Upper lobe of right lung (tissue), 1 donor: ENCODE measurements at regions not wholly inside any gene's neighbourhood (a gene's known extent, or its start where the extent isn't known, plus 50 kb on each side); places are given as distances from the start of the nearest gene placed in this dataset.

ENCODE experiments used
- ATAC-seq: fragments of 200-7000 bp; cut with Tn5 transposase; one replicate; pipeline ENCODE4 v1.9.1; 2020; ENCODE audit warnings: mild to moderate bottlenecking, moderate library complexity
- DNase-seq: peaks from one replicate; pipeline ENCODE4 v3.0.0-alpha.2; 2020
- H3K27ac ChIP-seq: fragments of 200-600 bp; one replicate; pipeline ENCODE4 v1.8.0; 2022
- H3K27me3 ChIP-seq: fragments of 200-600 bp; one replicate; pipeline ENCODE4 v1.8.0; 2022; ENCODE audit warnings: mild to moderate bottlenecking
- H3K36me3 ChIP-seq: fragments of 200-600 bp; one replicate; pipeline ENCODE4 v1.8.0; 2022
- H3K4me1 ChIP-seq: fragments of 200-600 bp; one replicate; pipeline ENCODE4 v1.8.0; 2022
- H3K4me3 ChIP-seq: fragments of 200-600 bp; one replicate; pipeline ENCODE4 v1.8.0; 2022; ENCODE audit warnings: mild to moderate bottlenecking
- H3K9me3 ChIP-seq: fragments of 200-600 bp; one replicate; pipeline ENCODE4 v1.8.0; 2022
- intact Hi-C: fragments of 100-400 bp; cut with DNase I; formaldehyde crosslinking; loops from one replicate; pipeline ENCODE4 v1.11.0; 2022
- TF ChIP-seq, protein P1 (sequence below): fragments of 200-600 bp; IDR thresholded peaks from one replicate; pipeline ENCODE4 v1.8.0; 2022; ENCODE audit warnings: antibody characterized with exemption
- donor health status: DM: no; HTN: yes; CAD: no; lungs with severe emphysema.

GRCh38 chr5:24428345-24428744 is 216.4 kb downstream of the CDH10 start:
- Histone ChIP-seq H3K4me1 (no peaks in the 10 kb centered on the region), H3K4me3 (no peak overlapping the region), H3K27me3 (no peaks in the 10 kb centered on the region), H3K27ac (no peak overlapping the region), H3K9me3 (no peaks in the 10 kb centered on the region), H3K36me3 (no peaks in the 10 kb centered on the region)
- DNase-seq (no peak), ATAC-seq (no peak)
- TF ChIP-seq, protein P1, sequence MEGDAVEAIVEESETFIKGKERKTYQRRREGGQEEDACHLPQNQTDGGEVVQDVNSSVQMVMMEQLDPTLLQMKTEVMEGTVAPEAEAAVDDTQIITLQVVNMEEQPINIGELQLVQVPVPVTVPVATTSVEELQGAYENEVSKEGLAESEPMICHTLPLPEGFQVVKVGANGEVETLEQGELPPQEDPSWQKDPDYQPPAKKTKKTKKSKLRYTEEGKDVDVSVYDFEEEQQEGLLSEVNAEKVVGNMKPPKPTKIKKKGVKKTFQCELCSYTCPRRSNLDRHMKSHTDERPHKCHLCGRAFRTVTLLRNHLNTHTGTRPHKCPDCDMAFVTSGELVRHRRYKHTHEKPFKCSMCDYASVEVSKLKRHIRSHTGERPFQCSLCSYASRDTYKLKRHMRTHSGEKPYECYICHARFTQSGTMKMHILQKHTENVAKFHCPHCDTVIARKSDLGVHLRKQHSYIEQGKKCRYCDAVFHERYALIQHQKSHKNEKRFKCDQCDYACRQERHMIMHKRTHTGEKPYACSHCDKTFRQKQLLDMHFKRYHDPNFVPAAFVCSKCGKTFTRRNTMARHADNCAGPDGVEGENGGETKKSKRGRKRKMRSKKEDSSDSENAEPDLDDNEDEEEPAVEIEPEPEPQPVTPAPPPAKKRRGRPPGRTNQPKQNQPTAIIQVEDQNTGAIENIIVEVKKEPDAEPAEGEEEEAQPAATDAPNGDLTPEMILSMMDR: no peak
- intact Hi-C loops: no loop called here

DNA sequence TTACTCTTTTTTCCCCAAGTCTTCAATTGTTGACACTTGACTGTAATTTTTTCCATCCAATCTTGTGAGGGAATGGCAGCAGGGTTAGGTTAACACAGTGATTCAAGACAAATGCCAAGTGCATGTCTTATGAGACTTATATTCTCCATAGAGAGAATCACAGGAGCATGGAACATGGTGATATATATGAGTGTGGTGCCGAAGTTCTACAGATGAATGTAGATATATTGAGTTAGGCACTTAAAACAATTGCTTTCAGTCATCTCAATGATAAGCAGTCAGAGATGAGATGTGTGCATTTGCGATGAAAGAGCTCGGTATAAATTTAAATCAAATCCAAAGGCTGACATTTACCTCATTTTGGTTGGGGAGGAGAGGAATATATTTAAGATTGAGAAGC is 211.2 kb downstream of the CDH10 start:
- Histone ChIP-seq H3K27ac (no peak overlapping the region), H3K4me3 (no peak overlapping the region), H3K36me3 (no peaks in the 10 kb centered on the region), H3K27me3 (no peaks in the 10 kb centered on the region), H3K9me3 (no peaks in the 10 kb centered on the region), H3K4me1 (no peaks in the 10 kb centered on the region)
- intact Hi-C loops: no loop called here
- DNase-seq (no peak), ATAC-seq (no peak)
- TF ChIP-seq, protein P1: no peak
